Psoas muscle (tissue), 7 donors: ENCODE measurements at regions not wholly inside any gene's neighbourhood (a gene's known extent, or its start where the extent isn't known, plus 50 kb on each side); places are given as distances from the start of the nearest gene placed in this dataset.

ENCODE experiments used
- ATAC-seq, 4 donors: fragments of 200-7000 bp; cut with Tn5 transposase; one replicate each; pipeline ENCODE4 v1.9.1; 2020; ENCODE audit warnings: moderate library complexity in 3 of 4, mild to moderate bottlenecking in 2 of 4
- DNase-seq, 2 donors: peaks; one replicate each; pipeline ENCODE4 v3.0.0-alpha.2; 2020
- H3K27ac ChIP-seq: fragments of 200-600 bp; one replicate; pipeline ENCODE4 v1.8.0; 2022
- H3K27me3 ChIP-seq, 3 donors: fragments of 200-600 bp in 1 of 3; one replicate each; pipeline versions ENCODE4 v1.6.1 to v1.8.0; 2013 to 2022; ENCODE audit warnings: low read length in 2 of 3, mild to moderate bottlenecking in 2 of 3, moderate library complexity in 1 of 3; ENCODE audit not compliant: insufficient read depth in 3 of 3
- H3K36me3 ChIP-seq, 2 donors: fragments of 200-600 bp in 1 of 2; one replicate each; pipeline versions ENCODE4 v1.6.1 to v1.8.0; 2013 to 2022; ENCODE audit warnings: low read depth in 1 of 2, mild to moderate bottlenecking in 1 of 2, moderate library complexity in 1 of 2; ENCODE audit not compliant: insufficient read depth in 1 of 2
- H3K4me1 ChIP-seq: fragments of 200-600 bp; one replicate; pipeline ENCODE4 v1.8.0; 2022
- H3K4me3 ChIP-seq: fragments of 200-600 bp; one replicate; pipeline ENCODE4 v1.8.0; 2022; ENCODE audit warnings: mild to moderate bottlenecking
- H3K9me3 ChIP-seq: fragments of 200-600 bp; one replicate; pipeline ENCODE4 v1.8.0; 2022
- CTCF ChIP-seq: fragments of 200-600 bp; IDR thresholded peaks from one replicate; pipeline ENCODE4 v1.8.0; 2022; ENCODE audit warnings: antibody characterized with exemption
- WGBS, 3 donors: extraction: QIAGEN DNeasy Blood & Tissue Kit; methylation state at CpG; one replicate each; pipeline versions ENCODE4 v1.1.6 to v1.1.7; 2013; 5-methylcytosine and 5-hydroxymethylcytosine counted together
- intact Hi-C, 2 donors: fragments of 100-400 bp; cut with DNase I; formaldehyde crosslinking; loops; one replicate each; pipeline versions ENCODE4 v1.11.0 to v1.14.2; 2022
- donor health status: healthy with polysubstance abuse.
- donor health status: DM: no; HTN: no; CAD: no; lungs with moderate emphysema.
- donor health status: Bipolar disorder and iron deficiency.
- donor health status: healthy.
- donor health status: DM: yes; HTN: yes; CAD: no.
- donor health status: DM: no; HTN: no; CAD: no.
- donor health status: DM: yes; HTN: yes; CAD: no.

GRCh38 chr13:74687442-74688182 is 553.4 kb upstream of the KLF12 start:
- ATAC-seq, result no peak
- no peaks in the 10 kb centered on the region for H3K36me3 ChIP-seq
- 51 to 63% (median 61%) methylated on average over 7 of the region's 7 CpGs for WGBS, 3 donors
- TF ChIP-seq CTCF, result no peak
- no peak overlapping the region for H3K4me3 ChIP-seq
- H3K27ac ChIP-seq, result no peak overlapping the region
- no peaks in the 10 kb centered on the region for H3K4me1 ChIP-seq
- no peak for DNase-seq
- H3K9me3 ChIP-seq, result no peaks in the 10 kb centered on the region
- intact Hi-C loops, result no loop called here
- no peaks in the 10 kb centered on the region for H3K27me3 ChIP-seq

- ATAC-seq, result no peak
- WGBS, 3 donors, result 96 to 100% (median 98%) methylated on average over 1 of the region's 1 CpG
- no peak for TF ChIP-seq CTCF
- Histone ChIP-seq H3K36me3 (no peaks in the 10 kb centered on the region), H3K9me3 (no peaks in the 10 kb centered on the region), H3K4me1 (no peaks in the 10 kb centered on the region), H3K27ac (no peak overlapping the region), H3K27me3 (no peaks in the 10 kb centered on the region), H3K4me3 (no peak overlapping the region)
- intact Hi-C loops, result no loop called here
- no peak for DNase-seq
These were observed 549.2 kb upstream of the KLF12 start for GRCh38 chr13:74683411-74683810.

- Histone ChIP-seq H3K4me3 (no peak overlapping the region), H3K4me1 (no peaks in the 10 kb centered on the region), H3K36me3 (no peaks in the 10 kb centered on the region), H3K27me3 (no peaks in the 10 kb centered on the region), H3K27ac (no peak overlapping the region), H3K9me3 (no peaks in the 10 kb centered on the region)
- ATAC-seq (no peak), DNase-seq (no peak)
- no peak for TF ChIP-seq CTCF
- 56 to 77% (median 69%) methylated on average over 1 of the region's 1 CpG for WGBS, 3 donors
- intact Hi-C loops, result no loop called here
These were observed 548.5 kb upstream of the KLF12 start for GRCh38 chr13:74682746-74683145.

GRCh38 chr13:74681891-74682290 is 547.7 kb upstream of the KLF12 start:
- 36 to 59% (median 41%) methylated on average over 3 of the region's 3 CpGs for WGBS, 3 donors
- no peaks in the 10 kb centered on the region for H3K4me1 ChIP-seq
- ATAC-seq (no peak), DNase-seq (no peak)
- no peak overlapping the region for H3K4me3 ChIP-seq
- no peaks in the 10 kb centered on the region for H3K27me3 ChIP-seq
- H3K9me3 ChIP-seq, result no peaks in the 10 kb centered on the region
- intact Hi-C loops, result no loop called here
- no peak overlapping the region for H3K27ac ChIP-seq
- H3K36me3 ChIP-seq, result no peaks in the 10 kb centered on the region
- TF ChIP-seq CTCF, result no peak
